Fibroblast of mammary gland (primary cell): ENCODE measurements at regions not wholly inside any gene's neighbourhood (a gene's known extent, or its start where the extent isn't known, plus 50 kb on each side); places are given as distances from the start of the nearest gene placed in this dataset.

Source experiments
- DNase-seq: peaks from one replicate; pipeline ENCODE4 v3.0.0-alpha.2; 2010; ENCODE audit warnings: low read depth
- H3K4me3 ChIP-seq: 2 replicates; pipeline ENCODE4 v1.5.1; 2011; ENCODE audit warnings: low read depth, mild to moderate bottlenecking, low read length, moderate library complexity; ENCODE audit not compliant: control insufficient read depth
- CTCF ChIP-seq: conservative IDR thresholded peaks from 2 replicates; pipeline ENCODE4 v1.5.1; 2011; ENCODE audit warnings: low read depth, low read length, inconsistent platforms; ENCODE audit not compliant: control insufficient read depth, insufficient read depth

- no peak overlapping the region for H3K4me3 ChIP-seq
- no peak for DNase-seq
- no peak for TF ChIP-seq CTCF
Observed at GRCh38 chr6:92892626-92893170, 526.7 kb downstream of the EPHA7 start.

DNA sequence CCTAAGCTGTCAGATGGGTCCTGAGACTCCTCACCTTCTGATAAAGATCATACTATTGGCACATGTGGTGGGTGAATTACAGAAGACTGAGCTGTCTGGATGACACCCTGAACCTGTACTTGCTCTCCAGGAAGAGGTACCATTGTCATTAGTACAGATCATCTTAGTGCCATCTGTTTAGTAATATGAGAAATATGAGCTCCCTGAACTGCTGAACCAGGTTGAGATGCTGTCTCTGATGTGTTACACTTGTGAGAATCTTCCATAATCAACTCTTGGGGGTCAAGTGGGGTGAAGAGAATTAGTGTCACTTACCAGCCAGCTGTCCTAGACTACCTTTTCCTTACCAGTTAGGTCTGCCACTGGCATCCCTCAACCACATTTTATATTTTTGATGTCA, 531.0 kb downstream of the EPHA7 start:
- no peak for TF ChIP-seq CTCF

DNA sequence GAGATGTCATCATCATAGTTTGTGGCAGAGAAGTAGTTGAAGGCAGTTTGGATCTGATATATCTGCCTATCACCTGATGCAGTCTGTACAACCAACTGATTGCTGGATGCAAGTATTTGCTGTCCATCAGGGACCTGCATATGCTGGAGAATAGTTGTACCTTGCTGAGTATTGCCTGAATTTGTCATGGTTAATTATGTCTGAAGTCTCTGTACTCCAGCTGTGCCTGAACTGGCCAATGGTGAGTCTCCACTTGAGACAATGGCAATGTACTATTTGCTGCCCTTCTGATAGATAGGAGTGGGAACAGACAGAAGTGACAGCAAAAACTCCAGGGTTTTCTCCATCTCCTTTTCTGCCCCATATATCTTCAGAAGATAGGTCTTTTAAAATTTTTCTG, 531.5 kb downstream of the EPHA7 start:
- DNase-seq: no peak
- H3K4me3 ChIP-seq: no peak overlapping the region
- TF ChIP-seq CTCF: no peak

More for the DNA sequence above, 531.0 kb downstream of the EPHA7 start:
- no peak for DNase-seq
- H3K4me3 ChIP-seq: no peak overlapping the region

GRCh38 chr6:92879526-92879925, 539.8 kb downstream of the EPHA7 start:
- DNase-seq: no peak
- no peak for TF ChIP-seq CTCF
- H3K4me3 ChIP-seq: no peak overlapping the region

DNA sequence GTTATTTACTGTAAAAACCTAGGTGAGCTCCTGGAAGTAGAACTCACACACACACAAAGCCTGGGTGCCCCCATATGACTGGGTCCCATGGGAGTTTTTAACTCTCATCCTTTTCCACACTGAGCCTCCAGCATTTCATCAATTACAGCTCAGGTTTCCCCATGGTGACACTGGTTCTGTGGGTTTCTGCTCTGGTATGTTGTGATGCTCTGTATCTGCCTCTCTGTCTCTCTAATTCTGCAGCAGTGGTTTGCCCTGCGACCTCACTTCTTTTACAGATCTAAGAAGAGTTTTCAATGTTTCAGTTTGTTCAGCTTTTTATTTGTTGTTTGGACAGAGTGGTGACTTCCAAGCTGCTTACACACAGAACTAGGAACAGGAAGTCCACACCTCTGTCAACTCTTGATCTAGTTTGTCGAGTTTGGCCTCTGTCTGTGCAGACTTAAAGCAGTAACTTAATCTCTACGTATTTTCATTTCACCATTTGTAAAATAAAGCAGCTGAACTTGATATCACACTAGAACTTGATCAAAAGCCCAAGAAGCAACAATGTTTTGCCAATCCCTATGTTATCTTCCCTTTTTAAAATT, 554.3 kb downstream of the EPHA7 start:
- TF ChIP-seq CTCF: no peak
- H3K4me3 ChIP-seq: no peak overlapping the region
- DNase-seq: no peak

GRCh38 chr6:92849636-92850035, 569.7 kb downstream of the EPHA7 start:
- no peak overlapping the region for H3K4me3 ChIP-seq
- TF ChIP-seq CTCF: no peak
- no peak for DNase-seq
